ENCODE measurements at regions not wholly inside any gene's neighbourhood (a gene's known extent, or its start where the extent isn't known, plus 50 kb on each side); places are given as distances from the start of the nearest gene placed in this dataset.
"Not testable (repeated sequence)": the region's sequence is repeated elsewhere in the genome, so short reads cannot be mapped to it uniquely, and the experiment has no call there.

GRCh38 chr10:45122180-45122860 is 121.6 kb downstream of the ZNF22 start:
- DNase-seq: not testable (repeated sequence)

- DNase-seq: no peak
Measured at GRCh38 chr10:45135443-45136198, 134.9 kb downstream of the ZNF22 start.

- no peak for DNase-seq
Measured at GRCh38 chr10:45136256-45136655, 135.5 kb downstream of the ZNF22 start.

- DNase-seq: no peak
Measured at GRCh38 chr10:45144326-45145070, 143.8 kb downstream of the ZNF22 start.

- DNase-seq: not testable (repeated sequence)
Measured at GRCh38 chr10:45145143-45145542, 144.4 kb downstream of the ZNF22 start.

GRCh38 chr10:45147000-45147399 is 146.3 kb downstream of the ZNF22 start:
- no peak for DNase-seq

- no peak for DNase-seq
Measured at GRCh38 chr10:45150997-45151396, 150.3 kb downstream of the ZNF22 start.

GRCh38 chr10:45151467-45152214 is 150.9 kb downstream of the ZNF22 start:
- DNase-seq: no peak

GRCh38 chr10:45152726-45153125 is 152.0 kb downstream of the ZNF22 start:
- DNase-seq: no peak

GRCh38 chr10:45154502-45154901 is 153.8 kb downstream of the ZNF22 start:
- no peak for DNase-seq

GRCh38 chr10:45155784-45156183 is 155.1 kb downstream of the ZNF22 start:
- no peak for DNase-seq

- no peak for DNase-seq
Measured at GRCh38 chr10:45160271-45160670, 155.1 kb downstream of the OR13A1 start.

GRCh38 chr10:45163315-45163975 is 152.0 kb downstream of the OR13A1 start:
- no peak for DNase-seq

- not testable (repeated sequence) for DNase-seq
Measured at GRCh38 chr10:45175520-45176118, 139.8 kb downstream of the OR13A1 start.

GRCh38 chr10:45179691-45180090 is 135.7 kb downstream of the OR13A1 start:
- DNase-seq: no peak

GRCh38 chr10:45180507-45180906 is 134.9 kb downstream of the OR13A1 start:
- no peak for DNase-seq

GRCh38 chr10:45180946-45181875 is 134.2 kb downstream of the OR13A1 start:
- DNase-seq: no peak

- DNase-seq: no peak
Measured at GRCh38 chr10:45183174-45183573, 132.2 kb downstream of the OR13A1 start.

GRCh38 chr10:45197816-45198485 is 117.5 kb downstream of the OR13A1 start:
- no peak for DNase-seq

Measured in activated naive CD4-positive, alpha-beta T cell (primary cell).